ENCODE measurements at regions not wholly inside any gene's neighbourhood (a gene's known extent, or its start where the extent isn't known, plus 50 kb on each side); places are given as distances from the start of the nearest gene placed in this dataset.

- Histone ChIP-seq H3K4me3 (ENCODE audit: low read depth, low read length) (no peak overlapping the region), H3K27me3 (ENCODE audit: insufficient read depth, low read depth, severe bottlenecking) (no peaks in the 10 kb centered on the region), H3K27ac (peak overlapping the region; percentile 3; the same call in 1 of the 2 replicates), H3K9me3 (ENCODE audit: severe bottlenecking) (no peaks in the 10 kb centered on the region), H3K36me3 (no peaks in the 10 kb centered on the region)
- TF ChIP-seq CTCF (IDR thresholded peaks at IDR 0.05; ENCODE audit: low read depth, low read length): no peak
- DNase-seq: no peak
Measured at GRCh38 chr1:197825541-197825940, 50.3 kb upstream of the DENND1B start.
